Testis (tissue), 2 donors: ENCODE measurements at regions not wholly inside any gene's neighbourhood (a gene's known extent, or its start where the extent isn't known, plus 50 kb on each side); places are given as distances from the start of the nearest gene placed in this dataset.

Experiments used
- CTCF ChIP-seq, 3 experiments: fragments of 450-650 bp in 2 of 3; fragments of 200-600 bp in 1 of 3; sonication (generic) in 1 of 3; IDR thresholded peaks; one replicate each; pipeline ENCODE4 v1.5.1; 2016 to 2019; ENCODE audit warnings: antibody characterized with exemption in 3 of 3, mild to moderate bottlenecking in 2 of 3, moderate library complexity in 1 of 3
- POLR2A ChIP-seq: fragments of 450-650 bp; IDR thresholded peaks from one replicate; pipeline ENCODE4 v1.6.1; 2017; ENCODE audit warnings: antibody characterized with exemption, mild to moderate bottlenecking, moderate library complexity

- TF ChIP-seq POLR2A, result no peak
- no peak for TF ChIP-seq CTCF (IDR thresholded peaks at IDR 0.05)
Measured at GRCh38 chr5:88941581-88941980, 58.6 kb upstream of the MEF2C start.
